ENCODE measurements at regions not wholly inside any gene's neighbourhood (a gene's known extent, or its start where the extent isn't known, plus 50 kb on each side); places are given as distances from the start of the nearest gene placed in this dataset.

DNA sequence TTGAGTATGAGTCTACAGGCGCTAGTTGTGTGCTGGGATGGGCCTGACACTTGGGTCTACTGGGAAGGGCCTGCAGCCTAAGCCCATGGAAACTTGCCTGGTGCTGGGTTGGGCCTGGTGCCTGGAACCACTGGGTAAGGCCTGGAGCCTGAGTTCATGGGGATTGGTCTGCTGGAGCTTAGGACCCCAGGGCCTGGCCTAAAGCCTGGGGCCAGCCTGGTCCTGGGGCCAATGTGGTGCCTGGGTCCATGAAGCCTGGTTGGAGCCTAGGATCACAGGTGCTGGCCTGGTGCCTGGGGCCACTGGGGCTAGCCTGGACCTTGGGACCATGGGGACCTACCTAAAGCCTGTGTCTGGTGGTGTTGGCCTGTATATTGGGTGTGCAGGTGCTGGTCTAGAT is 270.3 kb upstream of the GRIA3 start:
- WGBS, 2 donors = no CpG with 5 or more reads among the region's 1 CpG
- Histone ChIP-seq H3K27ac (no peak overlapping the region), H3K9me3 (no peaks in the 10 kb centered on the region), H3K4me1 (no peaks in the 10 kb centered on the region), H3K4me3 (replicated peaks in 1 of 3) (no peak overlapping the region), H3K27me3 (no peaks in the 10 kb centered on the region), H3K36me3 (no peaks in the 10 kb centered on the region)
- TF ChIP-seq, protein P1, sequence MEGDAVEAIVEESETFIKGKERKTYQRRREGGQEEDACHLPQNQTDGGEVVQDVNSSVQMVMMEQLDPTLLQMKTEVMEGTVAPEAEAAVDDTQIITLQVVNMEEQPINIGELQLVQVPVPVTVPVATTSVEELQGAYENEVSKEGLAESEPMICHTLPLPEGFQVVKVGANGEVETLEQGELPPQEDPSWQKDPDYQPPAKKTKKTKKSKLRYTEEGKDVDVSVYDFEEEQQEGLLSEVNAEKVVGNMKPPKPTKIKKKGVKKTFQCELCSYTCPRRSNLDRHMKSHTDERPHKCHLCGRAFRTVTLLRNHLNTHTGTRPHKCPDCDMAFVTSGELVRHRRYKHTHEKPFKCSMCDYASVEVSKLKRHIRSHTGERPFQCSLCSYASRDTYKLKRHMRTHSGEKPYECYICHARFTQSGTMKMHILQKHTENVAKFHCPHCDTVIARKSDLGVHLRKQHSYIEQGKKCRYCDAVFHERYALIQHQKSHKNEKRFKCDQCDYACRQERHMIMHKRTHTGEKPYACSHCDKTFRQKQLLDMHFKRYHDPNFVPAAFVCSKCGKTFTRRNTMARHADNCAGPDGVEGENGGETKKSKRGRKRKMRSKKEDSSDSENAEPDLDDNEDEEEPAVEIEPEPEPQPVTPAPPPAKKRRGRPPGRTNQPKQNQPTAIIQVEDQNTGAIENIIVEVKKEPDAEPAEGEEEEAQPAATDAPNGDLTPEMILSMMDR (IDR thresholded peaks at IDR 0.05) = no peak
- TF ChIP-seq POLR2A (IDR thresholded peaks at IDR 0.05) = no peak
- DNase-seq = no peak
- intact Hi-C loops (cut with DNase I) = no loop called here

- intact Hi-C loops (cut with DNase I) = no loop called here
- Histone ChIP-seq H3K4me1 (no peaks in the 10 kb centered on the region), H3K36me3 (no peaks in the 10 kb centered on the region), H3K27me3 (no peaks in the 10 kb centered on the region), H3K9me3 (no peaks in the 10 kb centered on the region), H3K27ac (no peak overlapping the region), H3K4me3 (replicated peaks in 1 of 3) (no peak overlapping the region)
- WGBS, 2 donors = 67% methylated on average over 1 of the region's 5 CpGs; no CpG with 5 or more reads in 1 of the 2 donors
- no peak for DNase-seq
- TF ChIP-seq, protein P1 (IDR thresholded peaks at IDR 0.05) = no peak
- no peak for TF ChIP-seq POLR2A (IDR thresholded peaks at IDR 0.05)
These were observed 269.8 kb upstream of the GRIA3 start for GRCh38 chrX:122914256-122914655.

DNA sequence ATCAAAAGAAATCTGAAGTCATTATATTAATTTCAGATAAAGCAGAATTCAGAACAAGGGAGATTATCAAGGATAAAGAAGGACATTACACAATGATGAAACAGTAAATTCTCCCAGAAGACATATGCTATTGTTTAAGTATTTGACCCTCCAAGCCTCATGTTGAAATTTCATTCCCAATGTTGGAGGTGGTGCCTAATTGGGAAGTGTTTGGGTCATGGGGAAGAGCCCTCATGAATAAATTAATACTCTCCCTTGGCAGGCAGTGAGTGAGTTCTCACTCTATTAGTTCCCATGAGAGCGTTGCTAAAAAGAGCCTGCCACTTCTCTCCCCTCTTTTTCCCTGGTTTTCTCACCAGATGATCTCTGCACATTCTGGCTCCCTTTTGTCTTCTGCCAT is 249.9 kb upstream of the GRIA3 start:
- H3K36me3 ChIP-seq = no peaks in the 10 kb centered on the region
- intact Hi-C loops (cut with DNase I) = no loop called here
- WGBS, 2 donors = 57 to 82% methylated on average over 1 of the region's 1 CpG

GRCh38 chrX:122940199-122940598 is 243.9 kb upstream of the GRIA3 start:
- no peak for DNase-seq
- no peaks in the 10 kb centered on the region for H3K9me3 ChIP-seq
- no peak overlapping the region for H3K27ac ChIP-seq
- 64 to 76% methylated on average over 1 of the region's 1 CpG for WGBS, 2 donors
- no peaks in the 10 kb centered on the region for H3K36me3 ChIP-seq
- no peak for TF ChIP-seq POLR2A (IDR thresholded peaks at IDR 0.05)
- TF ChIP-seq, protein P1 (IDR thresholded peaks at IDR 0.05) = no peak
- H3K4me1 ChIP-seq = no peaks in the 10 kb centered on the region
- intact Hi-C loops (cut with DNase I) = no loop called here
- no peaks in the 10 kb centered on the region for H3K27me3 ChIP-seq
- H3K4me3 ChIP-seq (replicated peaks in 1 of 3) = no peak overlapping the region

More for the DNA sequence above, 249.9 kb upstream of the GRIA3 start:
- Histone ChIP-seq H3K4me3 (replicated peaks in 1 of 3) (no peak overlapping the region), H3K9me3 (no peaks in the 10 kb centered on the region), H3K4me1 (no peaks in the 10 kb centered on the region), H3K27ac (no peak overlapping the region), H3K27me3 (no peaks in the 10 kb centered on the region)
- no peak for DNase-seq
- TF ChIP-seq POLR2A (IDR thresholded peaks at IDR 0.05) = no peak
- TF ChIP-seq, protein P1 (IDR thresholded peaks at IDR 0.05) = no peak

- TF ChIP-seq POLR2A (IDR thresholded peaks at IDR 0.05) = no peak
- TF ChIP-seq, protein P1 (IDR thresholded peaks at IDR 0.05) = no peak
- 8 to 24% methylated on average over 1 of the region's 1 CpG for WGBS, 2 donors
- Histone ChIP-seq H3K27ac (no peak overlapping the region), H3K4me3 (replicated peaks in 1 of 3) (no peak overlapping the region), H3K4me1 (no peaks in the 10 kb centered on the region), H3K9me3 (no peaks in the 10 kb centered on the region), H3K27me3 (no peaks in the 10 kb centered on the region), H3K36me3 (no peaks in the 10 kb centered on the region)
- intact Hi-C loops (cut with DNase I) = no loop called here
- DNase-seq = no peak
These were observed 242.3 kb upstream of the GRIA3 start for GRCh38 chrX:122941806-122942205.

Measured in thyroid gland (tissue), 4 donors.